WTC11 (cell line): ENCODE measurements at regions not wholly inside any gene's neighbourhood (a gene's known extent, or its start where the extent isn't known, plus 50 kb on each side); places are given as distances from the start of the nearest gene placed in this dataset.

Experiments
- ATAC-seq: fragments of 200-7000 bp; cut with Tn5 transposase; 2 replicates; pipeline ENCODE4 v1.10.0; 2021; ENCODE audit warnings: mild to moderate bottlenecking, moderate library complexity
- CTCF ChIA-PET: fragments of 300-600 bp; sonication (Branson Sonifier 250); formaldehyde crosslinking; loops from one replicate; lab custom pipeline; 2021; ENCODE audit warnings: antibody characterized with exemption; lab: Charles Lee
- POLR2A ChIA-PET: fragments of 350-600 bp; sonication (Branson Sonifier 250); formaldehyde crosslinking; loops from one replicate; lab custom pipeline; 2021; ENCODE audit warnings: antibody characterized with exemption; lab: Charles Lee
- DNase-seq: peaks from one replicate; pipeline ENCODE4 v3.0.0; 2021; ENCODE audit warnings: low spot score
- H3K27ac Mint-ChIP-seq: 2 replicates; pipeline ENCODE4 v1.8.0; 2021; ENCODE audit warnings: mixed read lengths
- H3K27me3 Mint-ChIP-seq: 2 replicates; pipeline ENCODE4 v1.8.0; 2021; ENCODE audit warnings: low read depth, mild to moderate bottlenecking, moderate library complexity, mixed read lengths
- H3K36me3 Mint-ChIP-seq: 2 replicates; pipeline ENCODE4 v1.8.0; 2021; ENCODE audit warnings: mixed read lengths
- H3K4me1 Mint-ChIP-seq: 2 replicates; pipeline ENCODE4 v1.8.0; 2022; ENCODE audit warnings: mixed read lengths
- H3K4me3 Mint-ChIP-seq: 2 replicates; pipeline ENCODE4 v1.8.0; 2021; ENCODE audit warnings: mild to moderate bottlenecking, moderate library complexity, mixed read lengths
- H3K9me3 Mint-ChIP-seq: 2 replicates; pipeline ENCODE4 v1.8.0; 2021; ENCODE audit warnings: mixed read lengths
- E2F5 ChIP-seq: sonication (generic); formaldehyde crosslinking; IDR thresholded peaks from 2 replicates; pipeline ENCODE4 v1.8.1; 2022; ENCODE audit warnings: mild to moderate bottlenecking, moderate library complexity, missing genetic modification reagents
- FOXK1 ChIP-seq: sonication (generic); formaldehyde crosslinking; IDR thresholded peaks from 2 replicates; pipeline ENCODE4 v1.8.0; 2022; ENCODE audit warnings: mild to moderate bottlenecking, moderate library complexity, missing genetic modification reagents
- GTF2I ChIP-seq: fragments of 250-450 bp; sonication (Bioruptor Pico); conservative IDR thresholded peaks from 2 replicates; pipeline ENCODE4 v1.4.0; 2021; ENCODE audit warnings: mild to moderate bottlenecking
- IRF1 ChIP-seq: sonication (generic); formaldehyde crosslinking; IDR thresholded peaks from 2 replicates; pipeline ENCODE4 v1.8.0; 2023; ENCODE audit warnings: missing genetic modification reagents
- MXD4 ChIP-seq: fragments of 250-450 bp; sonication (Bioruptor Pico); IDR thresholded peaks from 2 replicates; pipeline ENCODE4 v1.8.0; 2021; ENCODE audit warnings: mild to moderate bottlenecking, moderate library complexity, borderline replicate concordance
- NR1H2 ChIP-seq: sonication (generic); formaldehyde crosslinking; IDR thresholded peaks from 2 replicates; pipeline ENCODE4 v1.9.0; 2021; ENCODE audit warnings: mild to moderate bottlenecking, moderate library complexity, missing genetic modification reagents
- RELA ChIP-seq: sonication (generic); formaldehyde crosslinking; IDR thresholded peaks from 2 replicates; pipeline ENCODE4 v1.8.1; 2022; ENCODE audit warnings: missing genetic modification reagents, mild to moderate bottlenecking, borderline replicate concordance
- RORB ChIP-seq: fragments of 250-450 bp; sonication (Bioruptor Pico); IDR thresholded peaks from 2 replicates; pipeline ENCODE4 v1.9.0; 2021; ENCODE audit warnings: mild to moderate bottlenecking
- SMAD3 ChIP-seq: sonication (generic); formaldehyde crosslinking; IDR thresholded peaks from 2 replicates; pipeline ENCODE4 v1.8.0; 2022; ENCODE audit warnings: missing genetic modification reagents, mild to moderate bottlenecking, borderline replicate concordance
- SP1 ChIP-seq: sonication (generic); formaldehyde crosslinking; conservative IDR thresholded peaks from 2 replicates; pipeline ENCODE4 v1.8.1; 2022; ENCODE audit warnings: missing genetic modification reagents
- STAT6 ChIP-seq: sonication (generic); formaldehyde crosslinking; conservative IDR thresholded peaks from 2 replicates; pipeline ENCODE4 v1.8.1; 2023; ENCODE audit warnings: mild to moderate bottlenecking, low read depth, missing genetic modification reagents, moderate library complexity
- TCF7 ChIP-seq: sonication (generic); formaldehyde crosslinking; IDR thresholded peaks from 2 replicates; pipeline ENCODE4 v1.8.0; 2022; ENCODE audit warnings: mild to moderate bottlenecking, low read depth, missing genetic modification reagents, moderate library complexity
- ZNF232 ChIP-seq: sonication (generic); formaldehyde crosslinking; IDR thresholded peaks from 2 replicates; pipeline ENCODE4 v1.8.0; 2022; ENCODE audit warnings: mild to moderate bottlenecking, missing genetic modification reagents
- ZNF396 ChIP-seq: fragments of 250-450 bp; sonication (Bioruptor Pico); IDR thresholded peaks from 2 replicates; pipeline ENCODE4 v1.8.0; 2021; ENCODE audit warnings: mild to moderate bottlenecking, moderate library complexity, borderline replicate concordance
- ZNF416 ChIP-seq: fragments of 250-450 bp; sonication (Bioruptor Pico); IDR thresholded peaks from 2 replicates; pipeline ENCODE4 v1.9.0; 2021; ENCODE audit warnings: mild to moderate bottlenecking, inconsistent platforms
- TF ChIP-seq, protein P1 (sequence below): sonication (generic); formaldehyde crosslinking; conservative IDR thresholded peaks from 2 replicates; pipeline ENCODE4 v1.8.1; 2022; ENCODE audit warnings: mild to moderate bottlenecking, missing genetic modification reagents
- TF ChIP-seq, protein P2 (sequence below): fragments of 250-450 bp; sonication (Bioruptor Pico); IDR thresholded peaks from 2 replicates; pipeline ENCODE4 v1.9.0; 2021; ENCODE audit warnings: mild to moderate bottlenecking, borderline replicate concordance
- TF ChIP-seq, protein P3 (sequence below): sonication (generic); formaldehyde crosslinking; IDR thresholded peaks from 2 replicates; pipeline ENCODE4 v1.8.1; 2022; ENCODE audit warnings: mild to moderate bottlenecking, missing genetic modification reagents, moderate library complexity, borderline replicate concordance

DNA sequence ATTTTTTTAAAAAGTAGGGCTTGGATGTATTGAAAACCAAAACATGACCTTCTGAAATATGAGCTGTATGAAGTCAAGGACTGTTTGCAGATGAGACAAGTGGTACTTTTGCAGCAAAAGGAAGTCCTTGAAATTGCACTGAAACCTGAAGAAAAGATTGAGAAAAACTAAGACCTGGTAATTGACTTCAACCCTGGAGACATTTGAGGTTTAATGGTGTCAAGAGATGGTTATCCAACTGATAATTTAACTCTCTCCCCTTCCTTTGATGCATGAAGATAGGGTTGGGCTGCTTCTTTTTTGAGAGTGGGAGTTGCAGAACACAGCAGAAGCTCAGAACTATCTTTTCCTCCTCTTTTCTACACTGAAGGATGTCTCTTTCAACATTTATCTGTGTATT, 180.9 kb upstream of the DTNBP1 start:
- H3K27me3 Mint-ChIP-seq, result no peaks in the 10 kb centered on the region
- CTCF ChIA-PET, result interaction anchor here (1.4 kb wide), 1 partner anchor 285 kb away, joined by 3 read pairs; the partner anchor contains the start of gene MYLIP
- H3K27ac Mint-ChIP-seq, result no peak overlapping the region
- no peaks in the 10 kb centered on the region for H3K9me3 Mint-ChIP-seq
- no peak overlapping the region for H3K4me3 Mint-ChIP-seq
- no peaks in the 10 kb centered on the region for H3K36me3 Mint-ChIP-seq
- ATAC-seq, result no peak
- no peak for DNase-seq
- H3K4me1 Mint-ChIP-seq, result peaks cover 20% of the 10 kb centered on the region
- TF ChIP-seq ZNF416 (CRISPR knock-in tag) (no peak), ZNF396 (CRISPR knock-in tag) (no peak), GTF2I (no peak), SMAD3 (CRISPR knock-in tag) (no peak), FOXK1 (CRISPR knock-in tag) (no peak), MXD4 (CRISPR knock-in tag) (no peak), RORB (CRISPR knock-in tag) (no peak), IRF1 (CRISPR knock-in tag) (no peak), TCF7 (no peak)
- TF ChIP-seq, protein P1, sequence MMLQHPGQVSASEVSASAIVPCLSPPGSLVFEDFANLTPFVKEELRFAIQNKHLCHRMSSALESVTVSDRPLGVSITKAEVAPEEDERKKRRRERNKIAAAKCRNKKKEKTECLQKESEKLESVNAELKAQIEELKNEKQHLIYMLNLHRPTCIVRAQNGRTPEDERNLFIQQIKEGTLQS (CRISPR knock-in tag), result no peak
- TF ChIP-seq, protein P2, sequence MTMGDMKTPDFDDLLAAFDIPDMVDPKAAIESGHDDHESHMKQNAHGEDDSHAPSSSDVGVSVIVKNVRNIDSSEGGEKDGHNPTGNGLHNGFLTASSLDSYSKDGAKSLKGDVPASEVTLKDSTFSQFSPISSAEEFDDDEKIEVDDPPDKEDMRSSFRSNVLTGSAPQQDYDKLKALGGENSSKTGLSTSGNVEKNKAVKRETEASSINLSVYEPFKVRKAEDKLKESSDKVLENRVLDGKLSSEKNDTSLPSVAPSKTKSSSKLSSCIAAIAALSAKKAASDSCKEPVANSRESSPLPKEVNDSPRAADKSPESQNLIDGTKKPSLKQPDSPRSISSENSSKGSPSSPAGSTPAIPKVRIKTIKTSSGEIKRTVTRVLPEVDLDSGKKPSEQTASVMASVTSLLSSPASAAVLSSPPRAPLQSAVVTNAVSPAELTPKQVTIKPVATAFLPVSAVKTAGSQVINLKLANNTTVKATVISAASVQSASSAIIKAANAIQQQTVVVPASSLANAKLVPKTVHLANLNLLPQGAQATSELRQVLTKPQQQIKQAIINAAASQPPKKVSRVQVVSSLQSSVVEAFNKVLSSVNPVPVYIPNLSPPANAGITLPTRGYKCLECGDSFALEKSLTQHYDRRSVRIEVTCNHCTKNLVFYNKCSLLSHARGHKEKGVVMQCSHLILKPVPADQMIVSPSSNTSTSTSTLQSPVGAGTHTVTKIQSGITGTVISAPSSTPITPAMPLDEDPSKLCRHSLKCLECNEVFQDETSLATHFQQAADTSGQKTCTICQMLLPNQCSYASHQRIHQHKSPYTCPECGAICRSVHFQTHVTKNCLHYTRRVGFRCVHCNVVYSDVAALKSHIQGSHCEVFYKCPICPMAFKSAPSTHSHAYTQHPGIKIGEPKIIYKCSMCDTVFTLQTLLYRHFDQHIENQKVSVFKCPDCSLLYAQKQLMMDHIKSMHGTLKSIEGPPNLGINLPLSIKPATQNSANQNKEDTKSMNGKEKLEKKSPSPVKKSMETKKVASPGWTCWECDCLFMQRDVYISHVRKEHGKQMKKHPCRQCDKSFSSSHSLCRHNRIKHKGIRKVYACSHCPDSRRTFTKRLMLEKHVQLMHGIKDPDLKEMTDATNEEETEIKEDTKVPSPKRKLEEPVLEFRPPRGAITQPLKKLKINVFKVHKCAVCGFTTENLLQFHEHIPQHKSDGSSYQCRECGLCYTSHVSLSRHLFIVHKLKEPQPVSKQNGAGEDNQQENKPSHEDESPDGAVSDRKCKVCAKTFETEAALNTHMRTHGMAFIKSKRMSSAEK (CRISPR knock-in tag), result no peak
- TF ChIP-seq, all 79 proteins: peak for 0
- POLR2A ChIA-PET, result no interaction called here

- Mint-ChIP-seq H3K4me1 (peaks cover 20% of the 10 kb centered on the region), H3K4me3 (no peak overlapping the region), H3K9me3 (no peaks in the 10 kb centered on the region), H3K27ac (no peak overlapping the region), H3K27me3 (no peaks in the 10 kb centered on the region), H3K36me3 (no peaks in the 10 kb centered on the region)
- no peak for ATAC-seq
- ChIA-PET CTCF (interaction anchor here (1.4 to 1.5 kb wide), 2 partner anchors 152 to 285 kb away, joined by 3 to 5 read pairs; partner anchors contain the start of gene MYLIP), POLR2A (no interaction called here)
- no peak for DNase-seq
- TF ChIP-seq ZNF232 (CRISPR knock-in tag) (no peak), SP1 (no peak), TCF7 (no peak), RELA (CRISPR knock-in tag) (no peak), STAT6 (CRISPR knock-in tag) (no peak)
These were observed 180.4 kb upstream of the DTNBP1 start for GRCh38 chr6:15843226-15843625.

DNA sequence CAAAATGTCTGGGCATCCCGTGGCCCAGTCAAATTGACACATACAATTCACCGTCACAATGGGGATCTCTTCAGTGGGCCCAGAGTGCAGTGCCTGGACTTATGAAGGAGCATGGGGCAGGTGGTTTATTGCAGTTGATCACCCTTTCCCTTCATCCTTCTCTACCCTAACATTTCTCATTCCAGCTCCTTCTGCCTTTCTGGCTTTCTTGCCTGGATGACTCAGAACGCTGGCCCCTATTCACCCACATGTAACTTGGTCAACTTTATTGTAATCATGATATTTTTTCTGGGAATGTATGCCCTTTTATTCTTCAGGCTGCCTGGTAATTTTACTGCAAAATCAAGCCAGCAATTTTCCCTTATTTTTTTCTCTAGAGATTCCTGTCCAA, 179.9 kb upstream of the DTNBP1 start:
- Mint-ChIP-seq H3K9me3 (no peaks in the 10 kb centered on the region), H3K4me1 (peaks cover 20% of the 10 kb centered on the region), H3K4me3 (no peak overlapping the region), H3K27me3 (no peaks in the 10 kb centered on the region), H3K27ac (no peak overlapping the region), H3K36me3 (no peaks in the 10 kb centered on the region)
- TF ChIP-seq, protein P3, sequence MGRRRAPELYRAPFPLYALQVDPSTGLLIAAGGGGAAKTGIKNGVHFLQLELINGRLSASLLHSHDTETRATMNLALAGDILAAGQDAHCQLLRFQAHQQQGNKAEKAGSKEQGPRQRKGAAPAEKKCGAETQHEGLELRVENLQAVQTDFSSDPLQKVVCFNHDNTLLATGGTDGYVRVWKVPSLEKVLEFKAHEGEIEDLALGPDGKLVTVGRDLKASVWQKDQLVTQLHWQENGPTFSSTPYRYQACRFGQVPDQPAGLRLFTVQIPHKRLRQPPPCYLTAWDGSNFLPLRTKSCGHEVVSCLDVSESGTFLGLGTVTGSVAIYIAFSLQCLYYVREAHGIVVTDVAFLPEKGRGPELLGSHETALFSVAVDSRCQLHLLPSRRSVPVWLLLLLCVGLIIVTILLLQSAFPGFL (CRISPR knock-in tag), result no peak
- TF ChIP-seq ZNF232 (CRISPR knock-in tag) (no peak), E2F5 (CRISPR knock-in tag) (no peak), NR1H2 (CRISPR knock-in tag) (no peak), FOXK1 (CRISPR knock-in tag) (no peak)
- ATAC-seq, result no peak
- CTCF ChIA-PET, result interaction anchor here (1.4 to 1.5 kb wide), 2 partner anchors 151 to 286 kb away, joined by 3 to 5 read pairs; partner anchors contain the start of gene MYLIP
- POLR2A ChIA-PET, result no interaction called here
- no peak for DNase-seq
